HepG2 (cell line): ENCODE measurements at regions not wholly inside any gene's neighbourhood (a gene's known extent, or its start where the extent isn't known, plus 50 kb on each side); places are given as distances from the start of the nearest gene placed in this dataset.

Experiments used
- ATAC-seq: fragments of 200-7000 bp; cut with Tn5 transposase; 3 replicates; pipeline ENCODE4 v1.9.1; 2020; ENCODE audit warnings: mild to moderate bottlenecking, moderate library complexity
- BruUV-seq: library from RNA; stranded (reverse); fragments of 400-500 nt; replicated peaks from 2 replicates; lab custom pipeline; 2021; lab: Mats Ljungman, UMichigan
- CTCF ChIA-PET: fragments of 300-600 bp; formaldehyde crosslinking; extraction: SDS; loops from one replicate; lab custom pipeline; 2021; ENCODE audit warnings: low total read pairs, inconsistent platforms, low intra/inter-chr PET ratio; lab: Yijun Ruan, JAX
- POLR2A ChIA-PET: fragments of 350-600 bp; sonication (Branson Sonifier 250); formaldehyde crosslinking; loops from one replicate; lab custom pipeline; 2020; ENCODE audit warnings: antibody characterized with exemption, inconsistent platforms; lab: Yijun Ruan, JAX
- DNase-seq: peaks from one replicate; pipeline ENCODE4 v3.0.0-alpha.2; 2015; ENCODE audit warnings: low spot score
- FAIRE-seq: peaks from 3 replicates; lab custom pipeline; 2011; peaks lifted over from hg19 to GRCh38; lab: Jason Lieb, UNC
- H2AFZ ChIP-seq: one replicate; pipeline ENCODE4 v1.6.1; 2011; ENCODE audit warnings: low read length, inconsistent platforms
- H3K27ac ChIP-seq: fragments of 300-600 bp; 3 replicates; pipeline ENCODE4 v1.8.0; 2011; ENCODE audit warnings: mixed run types, mild to moderate bottlenecking, mixed read lengths, low read length, inconsistent platforms; ENCODE audit not compliant: insufficient read depth; ENCODE audit errors: extremely low read length
- H3K27me3 ChIP-seq, 2 experiments: fragments of 200-600 bp in 1 of 2; 2 replicates in 1 of 2; 3 replicates in 1 of 2; pipeline versions ENCODE4 v1.6.0 to v1.8.0; 2011; ENCODE audit warnings: low read length in 2 of 2, mild to moderate bottlenecking in 2 of 2, moderate library complexity in 2 of 2, inconsistent platforms in 1 of 2; ENCODE audit not compliant: insufficient read depth in 2 of 2, control insufficient read depth in 1 of 2
- H3K36me3 ChIP-seq, 2 experiments: fragments of 200-600 bp in 1 of 2; replicated peaks in 1 of 2; 2 replicates in 1 of 2; 3 replicates in 1 of 2; pipeline versions ENCODE4 v1.5.1 to v1.8.0; 2011; ENCODE audit warnings: low read length in 2 of 2, inconsistent platforms in 1 of 2; ENCODE audit not compliant: insufficient read depth in 2 of 2, control insufficient read depth in 1 of 2
- H3K4me1 ChIP-seq: 2 replicates; pipeline ENCODE4 v1.5.1; 2012; ENCODE audit warnings: low read length, inconsistent platforms; ENCODE audit not compliant: insufficient read depth
- H3K4me2 ChIP-seq: 2 replicates; pipeline ENCODE4 v1.6.0; 2011; ENCODE audit warnings: low read depth, low read length, inconsistent platforms
- H3K4me3 ChIP-seq, 3 experiments: fragments of 200-600 bp in 1 of 3; sonication (generic), shearing (Covaris generic) in 1 of 3; replicated peaks in 1 of 3; 2 replicates each; pipeline ENCODE4 v1.5.1; 2011 to 2016; ENCODE audit warnings: low read length in 3 of 3, inconsistent platforms in 2 of 3, low read depth in 2 of 3, mild to moderate bottlenecking in 2 of 3, control low read depth in 1 of 3, mixed read lengths in 1 of 3; ENCODE audit not compliant: insufficient read depth in 1 of 3
- H3K79me2 ChIP-seq: one replicate; pipeline ENCODE4 v1.6.1; 2011; ENCODE audit warnings: low read length, inconsistent platforms; ENCODE audit not compliant: insufficient read depth
- H3K9ac ChIP-seq: 2 replicates; pipeline ENCODE4 v1.6.0; 2011; ENCODE audit warnings: mild to moderate bottlenecking, low read depth, low read length, inconsistent platforms; ENCODE audit not compliant: insufficient read depth
- H3K9me3 ChIP-seq: 2 replicates; pipeline ENCODE4 v1.5.1; 2012; ENCODE audit warnings: mild to moderate bottlenecking, low read length
- H4K20me1 ChIP-seq: 2 replicates; pipeline ENCODE4 v1.6.0; 2011; ENCODE audit warnings: inconsistent platforms, mild to moderate bottlenecking, low read length, moderate library complexity; ENCODE audit not compliant: insufficient read depth
- ARID4A ChIP-seq: sonication (generic); formaldehyde crosslinking; IDR thresholded peaks from 2 replicates; pipeline ENCODE4 v1.5.0; 2020; ENCODE audit warnings: mild to moderate bottlenecking, missing genetic modification reagents, borderline replicate concordance
- CBX5 ChIP-seq: sonication (generic); formaldehyde crosslinking; IDR thresholded peaks from 2 replicates; pipeline ENCODE4 v1.4.0; 2020; ENCODE audit warnings: missing genetic modification reagents, borderline replicate concordance
- CHD4 ChIP-seq: fragments of 200-600 bp; sonication (generic); IDR thresholded peaks from 2 replicates; pipeline ENCODE4 v1.7.0; 2017; ENCODE audit warnings: mild to moderate bottlenecking, low read length, borderline replicate concordance
- JUN ChIP-seq: sonication (generic); formaldehyde crosslinking; IDR thresholded peaks from 2 replicates; pipeline ENCODE4 v1.4.0; 2020; ENCODE audit warnings: mild to moderate bottlenecking, missing genetic modification reagents
- MEIS2 ChIP-seq: sonication (generic); formaldehyde crosslinking; IDR thresholded peaks from 2 replicates; pipeline ENCODE4 v1.9.0; 2021; ENCODE audit warnings: mild to moderate bottlenecking, missing genetic modification reagents
- PHF8 ChIP-seq: sonication (generic); formaldehyde crosslinking; IDR thresholded peaks from 2 replicates; pipeline ENCODE4 v1.5.0; 2020; ENCODE audit warnings: missing genetic modification reagents
- ZEB1 ChIP-seq: IDR thresholded peaks from 2 replicates; pipeline ENCODE4 v1.6.1; 2012; ENCODE audit warnings: mild to moderate bottlenecking, low read depth, inconsistent platforms; ENCODE audit not compliant: insufficient replicate concordance
- ZHX1 ChIP-seq: sonication (generic); formaldehyde crosslinking; IDR thresholded peaks from 2 replicates; pipeline ENCODE4 v1.8.1; 2022; ENCODE audit warnings: low read depth, mild to moderate bottlenecking, missing genetic modification reagents
- ZMAT3 ChIP-seq: sonication (generic); formaldehyde crosslinking; conservative IDR thresholded peaks from 2 replicates; pipeline ENCODE4 v1.7.0; 2021; ENCODE audit warnings: missing genetic modification reagents
- ZNF180 ChIP-seq: sonication (generic); formaldehyde crosslinking; IDR thresholded peaks from 2 replicates; pipeline ENCODE4 v1.4.0; 2020; ENCODE audit warnings: low read depth, missing genetic modification reagents, borderline replicate concordance
- ZNF367 ChIP-seq: sonication (generic); formaldehyde crosslinking; IDR thresholded peaks from 2 replicates; pipeline ENCODE4 v1.4.0; 2020; ENCODE audit warnings: missing genetic modification reagents, borderline replicate concordance
- ZNF414 ChIP-seq: sonication (generic); formaldehyde crosslinking; IDR thresholded peaks from 2 replicates; pipeline ENCODE4 v1.5.0; 2020; ENCODE audit warnings: missing genetic modification reagents
- ZNF572 ChIP-seq: sonication (generic); formaldehyde crosslinking; IDR thresholded peaks from 2 replicates; pipeline ENCODE4 v1.5.1; 2020; ENCODE audit warnings: mild to moderate bottlenecking, missing genetic modification reagents
- ZNF691 ChIP-seq: sonication (generic); formaldehyde crosslinking; IDR thresholded peaks from 2 replicates; pipeline ENCODE4 v1.4.0; 2020; ENCODE audit warnings: missing genetic modification reagents, low read depth, mild to moderate bottlenecking, borderline replicate concordance
- WGBS: methylation state at CpG from one replicate; pipeline ENCODE4 v1.1.6; 2017; ENCODE audit warnings: low lambda C conversion rate; 5-methylcytosine and 5-hydroxymethylcytosine counted together
- in situ Hi-C: cut with HindIII; loops from 2 replicates; pipeline ENCODE4 v1.10.0; 2017; ENCODE audit warnings: low pct_unique_long_range_greater_than_20kb; ENCODE audit not compliant: extremely low pct_ligation_motif_present
- intact Hi-C: fragments of 100-400 bp; cut with micrococcal nuclease; formaldehyde crosslinking; loops from one replicate; pipeline ENCODE4 v1.10.0; 2022; ENCODE audit not compliant: unreplicated experiment

- WGBS = 2% methylated on average over 2 of the region's 2 CpGs
- intact Hi-C loops = no loop called here
- no TSS peak for BruUV-seq
- Histone ChIP-seq H3K27ac (no peak overlapping the region), H3K4me2 (no peak overlapping the region), H2AFZ (no peak overlapping the region), H3K9ac (no peak overlapping the region), H3K4me3 (no peak overlapping the region), H3K79me2 (no peaks in the 10 kb centered on the region), H3K9me3 (no peaks in the 10 kb centered on the region), H3K4me1 (no peaks in the 10 kb centered on the region), H3K27me3 (no peaks in the 10 kb centered on the region), H4K20me1 (no peaks in the 10 kb centered on the region), H3K36me3 (no peaks in the 10 kb centered on the region)
- ChIA-PET POLR2A (no interaction called here), CTCF (no interaction called here)
- ATAC-seq (no peak), FAIRE-seq (no peak), DNase-seq (no peak)
- TF ChIP-seq CBX5 (CRISPR knock-in tag) (no peak), ZNF180 (CRISPR knock-in tag) (no peak), ZMAT3 (CRISPR knock-in tag) (no peak), PHF8 (CRISPR knock-in tag) (no peak), CHD4 (no peak), ZNF691 (CRISPR knock-in tag) (no peak), ZNF414 (CRISPR knock-in tag) (no peak), ARID4A (CRISPR knock-in tag) (no peak), JUN (CRISPR knock-in tag) (no peak), ZNF367 (CRISPR knock-in tag) (no peak), ZEB1 (no peak), ZHX1 (CRISPR knock-in tag) (no peak), MEIS2 (no peak), ZNF572 (CRISPR knock-in tag) (no peak)
- in situ Hi-C loops = no loop called here
These were observed 120.3 kb downstream of the ARRDC4 start for GRCh38 chr15:98080791-98081190.
